ENCODE measurements at regions not wholly inside any gene's neighbourhood (a gene's known extent, or its start where the extent isn't known, plus 50 kb on each side); places are given as distances from the start of the nearest gene placed in this dataset.

- peak; percentile 79 for DNase-seq (ENCODE audit: extremely low spot score, unreplicated experiment)
- H3K9me3 Mint-ChIP-seq (ENCODE audit: unreplicated experiment), result no peaks in the 10 kb centered on the region
- no peak for TF ChIP-seq CTCF (IDR thresholded peaks at IDR 0.05)
- H3K4me3 Mint-ChIP-seq (ENCODE audit: unreplicated experiment), result no peak overlapping the region
- H3K36me3 Mint-ChIP-seq (ENCODE audit: unreplicated experiment), result no peaks in the 10 kb centered on the region
- H3K27me3 Mint-ChIP-seq (ENCODE audit: unreplicated experiment), result no peaks in the 10 kb centered on the region
- no peak overlapping the region for H3K27ac Mint-ChIP-seq (ENCODE audit: unreplicated experiment)
- H3K4me1 Mint-ChIP-seq (ENCODE audit: unreplicated experiment), result peaks cover 5% of the 10 kb centered on the region
Observed at GRCh38 chr2:8159211-8159965, 522.5 kb upstream of the ID2 start.

GRCh38 chr2:8159966-8160603 lies 521.8 kb upstream of the ID2 start:
- DNase-seq (ENCODE audit: extremely low spot score, unreplicated experiment), result peak; percentile 44
- H3K36me3 Mint-ChIP-seq (ENCODE audit: unreplicated experiment), result no peaks in the 10 kb centered on the region
- no peaks in the 10 kb centered on the region for H3K27me3 Mint-ChIP-seq (ENCODE audit: unreplicated experiment)
- no peaks in the 10 kb centered on the region for H3K9me3 Mint-ChIP-seq (ENCODE audit: unreplicated experiment)
- H3K27ac Mint-ChIP-seq (ENCODE audit: unreplicated experiment), result no peak overlapping the region
- no peak for TF ChIP-seq CTCF (IDR thresholded peaks at IDR 0.05)
- H3K4me3 Mint-ChIP-seq (ENCODE audit: unreplicated experiment), result no peak overlapping the region
- H3K4me1 Mint-ChIP-seq (ENCODE audit: unreplicated experiment), result peaks cover 5% of the 10 kb centered on the region

GRCh38 chr2:8160959-8161358 lies 520.9 kb upstream of the ID2 start:
- Mint-ChIP-seq H3K27me3 (ENCODE audit: unreplicated experiment) (no peaks in the 10 kb centered on the region), H3K4me1 (ENCODE audit: unreplicated experiment) (peaks cover 5% of the 10 kb centered on the region), H3K27ac (ENCODE audit: unreplicated experiment) (no peak overlapping the region), H3K36me3 (ENCODE audit: unreplicated experiment) (no peaks in the 10 kb centered on the region), H3K4me3 (ENCODE audit: unreplicated experiment) (no peak overlapping the region), H3K9me3 (ENCODE audit: unreplicated experiment) (no peaks in the 10 kb centered on the region)
- no peak for DNase-seq (ENCODE audit: extremely low spot score, unreplicated experiment)
- no peak for TF ChIP-seq CTCF (IDR thresholded peaks at IDR 0.05)

- H3K36me3 Mint-ChIP-seq (ENCODE audit: unreplicated experiment), result no peaks in the 10 kb centered on the region
- no peak overlapping the region for H3K27ac Mint-ChIP-seq (ENCODE audit: unreplicated experiment)
- no peaks in the 10 kb centered on the region for H3K27me3 Mint-ChIP-seq (ENCODE audit: unreplicated experiment)
- peaks cover 5% of the 10 kb centered on the region for H3K4me1 Mint-ChIP-seq (ENCODE audit: unreplicated experiment)
- no peaks in the 10 kb centered on the region for H3K9me3 Mint-ChIP-seq (ENCODE audit: unreplicated experiment)
- DNase-seq (ENCODE audit: extremely low spot score, unreplicated experiment), result no peak
- H3K4me3 Mint-ChIP-seq (ENCODE audit: unreplicated experiment), result no peak overlapping the region
- TF ChIP-seq CTCF (IDR thresholded peaks at IDR 0.05), result no peak
Observed at GRCh38 chr2:8162552-8162951, 519.3 kb upstream of the ID2 start.

GRCh38 chr2:8165550-8165949 lies 516.3 kb upstream of the ID2 start:
- TF ChIP-seq CTCF (IDR thresholded peaks at IDR 0.05), result no peak
- H3K4me3 Mint-ChIP-seq (ENCODE audit: unreplicated experiment), result no peak overlapping the region
- H3K27ac Mint-ChIP-seq (ENCODE audit: unreplicated experiment), result no peak overlapping the region
- H3K27me3 Mint-ChIP-seq (ENCODE audit: unreplicated experiment), result no peaks in the 10 kb centered on the region
- DNase-seq (ENCODE audit: extremely low spot score, unreplicated experiment), result no peak
- H3K36me3 Mint-ChIP-seq (ENCODE audit: unreplicated experiment), result no peaks in the 10 kb centered on the region
- H3K9me3 Mint-ChIP-seq (ENCODE audit: unreplicated experiment), result no peaks in the 10 kb centered on the region
- peaks cover 22% of the 10 kb centered on the region for H3K4me1 Mint-ChIP-seq (ENCODE audit: unreplicated experiment)
